CD4-positive, alpha-beta T cell treated with Interleukin-15 for 4 hours (primary cell): ENCODE measurements at regions not wholly inside any gene's neighbourhood (a gene's known extent, or its start where the extent isn't known, plus 50 kb on each side); places are given as distances from the start of the nearest gene placed in this dataset.
"Not testable (repeated sequence)": the region's sequence is repeated elsewhere in the genome, so short reads cannot be mapped to it uniquely, and the experiment has no call there.

Experiments
- DNase-seq: peaks from one replicate; pipeline ENCODE4 v3.0.0-alpha.2; 2020; ENCODE audit warnings: low spot score

DNA sequence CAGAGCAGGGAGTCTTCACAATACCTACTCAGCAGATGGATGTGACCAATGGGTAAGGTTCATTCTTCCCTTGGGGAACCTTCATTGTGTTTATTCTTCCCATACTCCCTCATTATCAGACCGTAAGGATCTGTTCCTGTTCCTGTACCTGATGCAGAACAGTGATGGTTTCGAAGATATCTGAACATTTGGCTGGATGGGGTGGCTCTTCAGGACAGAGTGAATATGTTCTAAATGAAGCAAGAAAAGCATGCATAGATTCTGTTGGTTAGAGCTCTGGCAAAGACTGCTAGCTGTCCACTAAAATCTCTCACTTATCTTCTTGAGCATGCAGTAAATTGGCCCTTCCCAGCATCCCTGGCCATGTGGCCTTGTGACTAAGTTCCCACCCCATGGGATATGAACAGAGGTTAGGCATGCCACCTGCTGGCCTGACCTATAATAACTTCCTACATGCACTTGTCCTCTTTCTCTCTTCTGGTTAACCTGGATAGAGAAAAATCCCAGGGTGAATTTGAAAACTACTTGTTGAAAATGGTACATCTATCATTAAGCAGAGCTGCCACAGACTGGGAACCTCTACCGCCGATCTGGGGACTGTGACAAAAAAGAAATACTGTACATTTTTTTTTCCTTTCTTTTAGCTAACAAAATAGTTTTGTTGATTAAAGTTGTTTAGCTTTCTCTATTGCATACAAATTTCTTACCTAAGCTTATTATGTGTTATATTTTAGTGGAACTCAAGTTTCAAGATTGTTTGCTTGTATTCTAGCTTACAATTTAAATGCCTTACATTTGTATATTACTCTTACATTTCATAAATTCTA, 60.0 kb upstream of the BANK1 start:
- peak; percentile 43 for DNase-seq

- DNase-seq: no peak
Observed at GRCh38 chr4:101727238-101727637, 63.3 kb upstream of the BANK1 start.

- DNase-seq: no peak
Observed at GRCh38 chr4:101724093-101724492, 66.4 kb upstream of the BANK1 start.

GRCh38 chr4:101718810-101719209, 71.7 kb upstream of the BANK1 start:
- DNase-seq: no peak

DNA sequence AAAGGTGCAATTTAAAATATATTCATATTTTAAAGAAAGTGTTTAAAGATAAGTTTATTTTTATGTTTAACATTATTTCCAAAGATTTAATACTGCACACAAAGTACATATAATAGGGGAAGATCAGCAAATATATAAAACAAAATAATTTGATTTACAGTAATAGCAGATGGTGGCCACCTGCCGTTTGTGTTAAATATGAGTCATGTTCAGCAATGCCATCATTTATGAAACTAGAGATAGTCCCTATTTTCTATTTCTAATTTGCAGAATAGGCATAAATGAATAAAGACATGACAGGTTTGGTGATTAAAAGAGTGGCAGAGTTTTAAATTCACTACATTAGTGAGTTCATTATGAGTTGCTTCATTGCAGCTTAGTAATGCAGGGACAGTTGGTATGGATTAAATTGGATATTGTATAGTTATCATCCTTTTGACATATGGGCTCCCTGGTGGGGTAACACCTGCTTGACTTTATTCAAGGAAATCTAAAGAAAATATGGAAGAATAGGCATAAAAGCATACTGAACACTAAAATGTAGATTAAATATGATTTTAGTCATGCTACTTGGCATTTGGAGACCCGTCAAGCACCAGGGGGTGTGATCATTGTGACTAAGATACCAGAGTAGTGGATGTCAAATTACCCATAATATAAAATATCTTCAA, 78.8 kb upstream of the BANK1 start:
- DNase-seq: no peak

- DNase-seq: no peak
Observed at GRCh38 chr4:101710806-101711205, 79.7 kb upstream of the BANK1 start.

DNA sequence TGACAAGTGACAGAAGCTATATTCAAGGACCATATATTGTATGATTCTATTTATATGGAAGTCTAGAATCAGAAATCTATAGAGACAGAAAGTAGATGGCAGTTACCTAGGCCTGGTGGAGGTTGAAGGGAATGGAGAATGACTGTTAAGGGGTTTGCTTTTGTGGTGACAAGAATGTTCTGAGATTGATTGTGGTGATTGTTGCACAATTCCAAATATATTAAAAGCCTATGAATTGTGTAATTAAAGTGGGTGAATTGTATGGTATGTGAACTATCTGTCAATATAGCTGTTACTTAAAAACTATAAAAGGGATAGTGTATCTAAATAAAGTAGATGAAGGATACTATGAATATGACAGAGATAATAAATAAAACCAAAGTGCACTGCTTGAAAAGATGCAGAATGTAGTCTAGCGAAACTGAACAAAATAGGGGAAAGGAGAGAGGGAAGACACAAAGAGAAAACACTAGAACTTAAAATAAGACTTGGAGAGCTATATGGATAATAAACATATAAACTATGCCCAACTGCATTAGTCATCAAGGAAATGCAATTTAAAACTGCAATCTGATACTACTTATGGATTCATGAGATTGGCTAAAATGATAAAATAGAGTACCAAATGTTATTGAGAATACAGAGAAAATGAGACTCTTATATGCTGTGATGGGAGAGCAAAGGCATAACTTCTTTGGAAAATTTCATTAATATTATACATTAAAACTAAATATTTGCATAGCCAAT, 82.1 kb upstream of the BANK1 start:
- DNase-seq: no peak

DNA sequence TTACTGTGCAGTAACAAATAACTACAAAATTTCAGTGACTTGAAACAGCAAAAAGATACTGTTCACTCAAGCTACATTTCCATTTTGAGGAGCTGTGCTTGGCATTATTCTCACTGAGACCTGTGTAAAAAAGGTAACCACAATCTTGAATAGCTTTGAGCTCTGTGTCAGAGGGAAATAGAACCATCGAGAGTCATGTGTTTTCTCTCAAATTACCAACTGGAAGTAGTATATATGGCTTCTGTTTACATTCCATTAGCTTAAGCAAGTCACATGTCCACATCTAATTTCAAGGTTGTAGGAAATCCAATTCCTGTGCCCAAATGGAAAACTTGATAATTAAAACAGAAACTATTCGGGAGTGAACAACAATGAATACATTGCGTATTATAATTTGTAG, 82.9 kb upstream of the BANK1 start:
- no peak for DNase-seq

DNA sequence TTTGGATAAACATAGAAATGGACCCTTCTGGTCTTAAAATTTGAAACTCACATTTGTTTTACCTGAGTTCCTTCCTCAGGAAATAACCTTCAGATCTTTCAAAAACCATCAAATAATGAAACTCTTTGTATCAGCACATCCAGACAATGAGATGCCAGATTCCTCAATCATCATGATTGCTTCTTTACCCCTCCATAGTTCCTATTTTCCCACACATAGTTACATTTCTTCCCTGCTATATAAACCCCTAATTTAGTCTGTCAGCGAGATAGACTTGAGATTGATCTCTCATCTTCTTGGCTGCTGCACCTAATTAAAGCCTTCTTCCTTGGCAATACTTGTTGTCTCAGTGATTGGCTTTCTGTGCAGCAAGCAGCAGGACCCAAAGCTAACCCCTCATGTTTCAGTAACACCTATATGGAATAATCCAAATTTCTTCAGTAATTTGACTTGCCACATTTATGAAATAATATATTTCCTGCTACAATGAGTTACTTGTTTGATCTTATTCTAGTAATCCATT, 83.9 kb upstream of the BANK1 start:
- no peak for DNase-seq

DNA sequence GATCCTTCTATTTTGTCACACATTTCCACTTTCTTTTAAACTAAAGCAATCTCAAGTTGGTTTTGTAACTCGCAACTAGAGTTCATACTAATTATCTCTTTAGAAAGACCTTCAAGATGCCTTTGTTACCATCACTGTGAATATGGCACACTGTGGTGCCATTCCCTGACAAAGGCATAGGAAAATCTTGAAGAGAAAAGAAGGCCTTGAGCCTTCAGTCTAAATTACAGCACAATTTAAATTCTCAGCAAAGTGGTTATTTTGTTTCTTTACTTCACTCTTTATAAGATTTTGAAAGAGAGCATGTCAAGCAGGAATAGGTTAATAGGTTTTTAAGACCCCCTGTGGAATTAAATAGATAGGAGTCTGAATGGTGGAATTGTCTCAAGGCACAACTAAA, 89.0 kb upstream of the BANK1 start:
- DNase-seq: no peak

DNA sequence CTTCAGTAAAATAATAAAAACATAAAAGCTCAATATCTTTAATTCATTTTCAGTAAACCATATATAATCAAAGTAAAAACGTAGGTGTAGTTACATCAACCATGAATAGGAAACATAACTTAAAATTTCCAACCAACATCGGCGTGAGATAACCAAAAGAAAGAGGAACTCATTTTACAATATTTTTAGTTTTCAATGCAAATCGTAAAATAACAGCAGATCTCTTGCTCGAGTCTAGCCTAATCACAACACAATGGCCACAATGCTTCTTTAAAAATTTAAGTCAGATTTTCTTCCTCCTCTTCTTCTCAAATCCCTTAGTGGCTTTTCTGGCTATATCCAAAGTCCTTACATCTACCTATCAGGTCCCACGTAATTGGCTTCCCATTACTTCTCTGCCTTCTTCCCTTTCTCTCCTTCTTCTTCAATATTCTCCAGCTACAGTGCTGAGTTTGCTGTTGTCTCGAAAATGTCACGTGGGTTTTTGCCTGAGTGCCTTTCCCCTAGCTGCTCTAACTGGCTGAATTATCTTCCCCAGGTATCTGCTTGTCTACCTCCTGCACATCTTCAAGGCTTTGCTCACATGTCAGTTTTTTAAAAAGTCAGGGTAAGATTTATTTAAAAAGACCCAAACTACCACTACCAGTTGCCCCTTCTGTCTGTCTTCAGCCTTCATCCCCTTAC, 90.9 kb upstream of the BANK1 start:
- no peak for DNase-seq

- DNase-seq: no peak
Observed at GRCh38 chr4:101697266-101697665, 93.3 kb upstream of the BANK1 start.

DNA sequence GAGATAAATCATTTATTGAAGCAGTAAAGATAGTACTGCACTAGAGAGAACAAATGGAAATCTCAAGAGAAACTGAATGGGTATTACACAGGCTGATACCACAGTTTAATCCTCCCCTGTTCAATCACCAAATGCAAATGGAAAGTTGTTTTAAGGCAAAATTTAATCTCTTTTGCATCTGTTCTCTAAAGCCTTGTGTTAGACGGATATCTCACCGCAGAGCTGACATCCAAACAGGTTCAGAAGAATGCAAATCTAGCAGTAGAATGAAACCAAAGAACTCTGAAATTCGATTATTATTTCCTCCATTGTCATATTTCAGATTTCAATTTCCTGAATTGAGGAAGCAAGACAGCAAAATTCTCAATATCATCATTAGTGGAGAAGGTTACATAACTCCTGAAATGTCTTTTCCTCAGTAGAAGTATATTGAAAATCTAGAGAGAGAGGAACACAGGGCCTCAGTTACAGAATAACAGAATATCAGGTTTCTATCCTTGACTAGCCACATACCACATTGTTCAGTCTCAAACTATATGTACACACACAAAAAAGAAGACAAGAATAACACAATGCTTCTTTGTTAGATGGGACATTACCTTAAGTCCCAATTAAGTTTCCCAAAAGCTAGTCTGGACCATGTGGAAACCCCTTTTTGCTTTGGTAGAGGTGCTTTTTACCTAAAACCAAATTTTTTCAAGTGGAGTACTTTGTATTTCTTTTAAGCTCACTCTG, 94.1 kb upstream of the BANK1 start:
- no peak for DNase-seq

DNA sequence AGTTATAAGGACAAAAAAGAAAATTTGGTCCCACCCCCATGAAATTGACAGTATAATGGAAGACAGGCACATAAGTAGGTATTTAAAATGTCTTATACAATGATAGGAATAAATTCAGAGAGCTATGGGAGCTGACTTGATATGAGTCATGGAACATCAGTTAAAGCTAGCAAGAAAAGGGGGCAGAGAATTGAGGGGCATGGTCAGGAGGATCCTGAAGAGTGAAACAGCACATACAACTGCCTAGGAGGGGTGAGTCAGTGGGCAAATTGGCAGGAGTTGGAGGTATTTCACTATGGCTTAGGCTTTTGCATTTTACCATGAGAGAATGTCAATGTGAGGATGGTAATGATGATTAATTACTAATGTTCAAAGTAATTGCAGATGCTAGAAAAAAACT, 95.4 kb upstream of the BANK1 start:
- no peak for DNase-seq

DNA sequence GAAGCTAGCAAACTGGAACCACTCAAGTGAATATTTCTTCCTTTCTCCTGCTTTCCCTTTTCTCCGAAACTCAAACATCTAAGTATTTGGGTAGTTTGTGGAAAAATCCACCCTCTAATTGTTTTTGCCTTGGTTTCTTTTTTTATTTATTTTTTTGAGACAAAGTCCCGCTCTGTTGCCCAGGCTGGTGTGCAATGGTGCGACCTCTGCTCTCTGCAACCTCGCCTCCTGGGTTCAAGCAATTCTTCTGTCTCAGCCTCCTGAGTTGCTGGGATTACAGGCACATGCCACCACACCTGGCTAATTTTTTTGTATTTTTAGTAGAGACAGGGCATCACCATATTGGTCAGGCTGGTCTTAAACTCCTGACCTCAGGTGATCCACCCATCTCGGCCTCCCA, 96.1 kb upstream of the BANK1 start:
- not testable (repeated sequence) for DNase-seq

DNA sequence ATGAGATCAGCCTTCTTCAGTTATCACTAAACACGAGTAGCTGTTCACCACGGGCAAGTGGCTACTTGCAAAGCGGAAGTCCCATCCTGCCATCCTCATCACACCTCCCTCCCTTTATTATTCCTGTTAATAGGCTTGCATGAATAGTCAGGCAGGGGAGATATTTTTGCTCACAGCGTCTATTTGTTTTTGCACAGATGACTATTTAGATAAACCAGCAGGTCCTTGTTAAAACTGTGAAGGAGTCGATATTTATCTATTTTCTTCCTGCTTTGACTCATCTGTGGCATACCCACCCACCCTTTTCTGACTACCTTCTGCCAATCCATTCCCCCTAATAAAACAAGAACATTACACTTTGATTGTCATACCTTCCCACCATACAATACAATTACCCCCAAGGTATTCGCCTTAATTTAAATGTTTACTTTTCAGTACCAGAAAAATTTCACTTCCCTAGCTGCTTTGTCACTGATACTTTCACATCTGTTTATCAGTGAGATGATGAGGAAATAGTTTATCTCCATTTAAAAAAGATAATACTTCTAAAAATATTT, 96.6 kb upstream of the BANK1 start:
- DNase-seq: no peak

GRCh38 chr4:101689220-101689619, 101.3 kb upstream of the BANK1 start:
- no peak for DNase-seq

DNA sequence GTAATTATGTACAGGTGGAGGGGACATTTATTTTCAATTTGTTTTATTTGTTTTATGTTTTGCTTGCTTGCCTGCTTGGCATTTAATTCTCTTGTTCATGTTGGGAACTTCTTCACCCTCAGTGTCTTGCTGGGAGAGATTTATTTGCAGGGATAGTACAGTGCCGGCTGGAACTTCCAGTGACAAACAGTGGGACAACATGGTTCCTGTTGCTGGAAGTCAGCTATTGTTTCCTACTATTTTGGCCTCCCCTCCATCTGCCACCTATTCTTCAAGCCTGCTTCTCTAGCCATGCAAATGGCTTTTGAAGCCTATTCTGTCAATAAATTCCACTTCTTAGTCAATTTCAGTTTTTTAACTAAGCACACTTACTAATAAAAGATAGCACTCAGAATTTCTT, 105.4 kb upstream of the BANK1 start:
- no peak for DNase-seq

GRCh38 chr4:101682946-101683345, 107.6 kb upstream of the BANK1 start:
- DNase-seq: no peak

DNA sequence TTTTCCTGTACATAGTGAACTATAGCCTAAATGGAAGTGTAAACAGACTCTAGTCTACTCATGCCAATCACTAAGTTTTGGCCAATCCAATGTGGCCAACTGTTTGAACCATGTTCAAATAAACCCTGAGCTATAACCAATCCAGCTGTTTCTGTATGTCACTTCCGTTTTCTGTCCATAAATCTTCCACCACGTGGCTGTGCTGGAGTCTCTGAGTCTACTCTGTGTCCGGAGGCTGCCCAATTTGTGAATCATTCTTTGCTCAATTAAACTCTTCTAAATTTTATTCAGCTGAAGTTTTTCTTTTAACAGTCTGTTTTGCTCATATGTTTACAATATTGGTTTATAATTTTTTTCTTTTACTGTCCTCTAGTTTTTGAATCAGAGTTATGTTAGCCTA, 112.3 kb upstream of the BANK1 start:
- DNase-seq: no peak

DNA sequence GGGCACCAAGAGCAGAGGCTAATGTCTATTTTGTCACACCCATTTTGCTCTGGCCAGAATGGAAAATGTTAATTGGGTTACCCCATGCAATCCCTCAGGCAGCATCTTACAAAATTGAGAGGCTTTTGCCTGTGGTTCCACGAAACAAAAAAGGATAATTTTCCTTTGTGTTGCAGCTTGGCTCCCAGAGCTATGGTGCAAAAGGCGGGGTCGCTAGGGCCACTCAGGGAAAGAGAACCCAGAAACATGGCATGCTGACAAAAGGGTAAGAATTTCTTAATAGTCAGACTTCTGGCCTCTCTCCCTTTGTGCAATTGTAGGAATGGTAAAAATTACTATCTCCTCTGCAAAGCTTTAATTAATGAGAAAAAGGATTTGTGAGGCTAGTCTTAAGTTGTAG, 119.6 kb upstream of the BANK1 start:
- no peak for DNase-seq
